Astrocyte (in vitro differentiated cells and primary cell): ENCODE measurements at regions not wholly inside any gene's neighbourhood (a gene's known extent, or its start where the extent isn't known, plus 50 kb on each side); places are given as distances from the start of the nearest gene placed in this dataset.

Experiments
- DNase-seq: peaks from one replicate; pipeline ENCODE4 v3.0.0-alpha.2; 2010; ENCODE audit warnings: low read depth
- FAIRE-seq: peaks from 2 replicates; lab custom pipeline; 2011; peaks lifted over from hg19 to GRCh38; lab: Jason Lieb, UNC
- H2AFZ ChIP-seq: 2 replicates; pipeline ENCODE4 v1.6.0; 2012; ENCODE audit warnings: low read depth, low read length, inconsistent platforms
- H3K27ac ChIP-seq: 2 replicates; pipeline ENCODE4 v1.5.1; 2011; ENCODE audit warnings: low read depth, low read length, inconsistent platforms
- H3K27me3 ChIP-seq: 2 replicates; pipeline ENCODE4 v1.6.0; 2011; ENCODE audit warnings: low read length, inconsistent platforms; ENCODE audit not compliant: insufficient read depth
- H3K36me3 ChIP-seq: 2 replicates; pipeline ENCODE4 v1.5.1; 2011; ENCODE audit warnings: low read length, inconsistent platforms; ENCODE audit not compliant: insufficient read depth
- H3K4me1 ChIP-seq: 2 replicates; pipeline ENCODE4 v1.5.1; 2011; ENCODE audit warnings: low read length, inconsistent platforms; ENCODE audit not compliant: insufficient read depth
- H3K4me2 ChIP-seq: 2 replicates; pipeline ENCODE4 v1.6.0; 2012; ENCODE audit warnings: low read length, inconsistent platforms
- H3K4me3 ChIP-seq: 2 replicates; pipeline ENCODE4 v1.5.1; 2011; ENCODE audit warnings: low read depth, mild to moderate bottlenecking, low read length, inconsistent platforms; ENCODE audit not compliant: insufficient read depth
- H3K79me2 ChIP-seq: 2 replicates; pipeline ENCODE4 v1.6.0; 2012; ENCODE audit warnings: mild to moderate bottlenecking, low read length, inconsistent platforms; ENCODE audit not compliant: insufficient read depth
- H3K9ac ChIP-seq: 2 replicates; pipeline ENCODE4 v1.6.0; 2012; ENCODE audit warnings: mild to moderate bottlenecking, low read length, inconsistent platforms
- H3K9me3 ChIP-seq: 2 replicates; pipeline ENCODE4 v1.5.1; 2012; ENCODE audit warnings: low read depth, mild to moderate bottlenecking, low read length, inconsistent platforms; ENCODE audit not compliant: insufficient read depth
- H4K20me1 ChIP-seq: 2 replicates; pipeline ENCODE4 v1.6.0; 2012; ENCODE audit warnings: low read length, inconsistent platforms; ENCODE audit not compliant: insufficient read depth
- H3K27ac Mint-ChIP-seq: one replicate; pipeline ENCODE4 v1.8.0; 2021; ENCODE audit warnings: mild to moderate bottlenecking, mixed read lengths; ENCODE audit not compliant: unreplicated experiment
- H3K27me3 Mint-ChIP-seq: one replicate; pipeline ENCODE4 v1.8.0; 2021; ENCODE audit warnings: low read depth, mixed read lengths; ENCODE audit not compliant: unreplicated experiment
- H3K36me3 Mint-ChIP-seq: one replicate; pipeline ENCODE4 v1.8.0; 2021; ENCODE audit warnings: low read depth, mixed read lengths; ENCODE audit not compliant: unreplicated experiment
- H3K4me1 Mint-ChIP-seq: one replicate; pipeline ENCODE4 v1.8.0; 2021; ENCODE audit warnings: low read depth, mixed read lengths; ENCODE audit not compliant: unreplicated experiment
- H3K4me3 Mint-ChIP-seq: one replicate; pipeline ENCODE4 v1.8.0; 2021; ENCODE audit warnings: mild to moderate bottlenecking, moderate library complexity, mixed read lengths; ENCODE audit not compliant: unreplicated experiment
- H3K9me3 Mint-ChIP-seq: one replicate; pipeline ENCODE4 v1.8.0; 2021; ENCODE audit warnings: mild to moderate bottlenecking, mixed read lengths; ENCODE audit not compliant: unreplicated experiment
- EZH2 ChIP-seq: IDR thresholded peaks from 2 replicates; pipeline ENCODE4 v1.6.1; 2012; ENCODE audit warnings: mild to moderate bottlenecking, low read length, inconsistent platforms; ENCODE audit not compliant: insufficient read depth
- TF ChIP-seq, protein P1 (sequence below): IDR thresholded peaks from 2 replicates; pipeline ENCODE4 v1.5.1; 2011; ENCODE audit warnings: low read depth, mild to moderate bottlenecking, inconsistent platforms, low read length, moderate library complexity; ENCODE audit not compliant: insufficient read depth

DNA sequence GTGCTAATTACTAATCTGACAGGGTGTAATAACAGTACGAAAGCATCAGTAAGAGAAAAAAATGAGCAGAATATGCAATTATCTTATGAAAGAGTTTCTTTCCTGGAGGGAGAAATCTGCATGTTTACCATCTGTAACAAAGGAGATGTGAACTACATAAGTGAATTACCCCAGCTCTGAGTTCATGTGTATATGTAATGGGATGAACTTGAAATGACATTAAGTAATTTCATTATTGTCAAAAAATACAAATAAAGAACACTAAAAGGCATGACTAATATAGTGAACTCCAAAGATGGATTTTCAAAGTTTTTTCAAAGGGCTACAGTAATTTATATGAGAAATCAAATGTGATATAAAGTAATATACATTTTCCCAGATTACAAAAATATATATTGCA lies 944.0 kb downstream of the MAT2B start:
- H3K9ac ChIP-seq = no peak overlapping the region
- H2AFZ ChIP-seq = no peak overlapping the region
- Mint-ChIP-seq H3K4me3 (no peak overlapping the region), H3K36me3 (no peaks in the 10 kb centered on the region), H3K9me3 (no peaks in the 10 kb centered on the region), H3K27ac (no peak overlapping the region), H3K4me1 (no peaks in the 10 kb centered on the region), H3K27me3 (no peaks in the 10 kb centered on the region)
- H4K20me1 ChIP-seq = no peaks in the 10 kb centered on the region
- TF ChIP-seq, protein P1, sequence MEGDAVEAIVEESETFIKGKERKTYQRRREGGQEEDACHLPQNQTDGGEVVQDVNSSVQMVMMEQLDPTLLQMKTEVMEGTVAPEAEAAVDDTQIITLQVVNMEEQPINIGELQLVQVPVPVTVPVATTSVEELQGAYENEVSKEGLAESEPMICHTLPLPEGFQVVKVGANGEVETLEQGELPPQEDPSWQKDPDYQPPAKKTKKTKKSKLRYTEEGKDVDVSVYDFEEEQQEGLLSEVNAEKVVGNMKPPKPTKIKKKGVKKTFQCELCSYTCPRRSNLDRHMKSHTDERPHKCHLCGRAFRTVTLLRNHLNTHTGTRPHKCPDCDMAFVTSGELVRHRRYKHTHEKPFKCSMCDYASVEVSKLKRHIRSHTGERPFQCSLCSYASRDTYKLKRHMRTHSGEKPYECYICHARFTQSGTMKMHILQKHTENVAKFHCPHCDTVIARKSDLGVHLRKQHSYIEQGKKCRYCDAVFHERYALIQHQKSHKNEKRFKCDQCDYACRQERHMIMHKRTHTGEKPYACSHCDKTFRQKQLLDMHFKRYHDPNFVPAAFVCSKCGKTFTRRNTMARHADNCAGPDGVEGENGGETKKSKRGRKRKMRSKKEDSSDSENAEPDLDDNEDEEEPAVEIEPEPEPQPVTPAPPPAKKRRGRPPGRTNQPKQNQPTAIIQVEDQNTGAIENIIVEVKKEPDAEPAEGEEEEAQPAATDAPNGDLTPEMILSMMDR = no peak
- no peak for TF ChIP-seq EZH2
- H3K79me2 ChIP-seq = no peaks in the 10 kb centered on the region
- no peaks in the 10 kb centered on the region for H3K9me3 ChIP-seq
- DNase-seq = no peak
- no peak overlapping the region for H3K4me3 ChIP-seq
- no peaks in the 10 kb centered on the region for H3K36me3 ChIP-seq
- no peak overlapping the region for H3K27ac ChIP-seq
- H3K27me3 ChIP-seq = no peaks in the 10 kb centered on the region
- no peak for FAIRE-seq
- no peak overlapping the region for H3K4me2 ChIP-seq
- no peaks in the 10 kb centered on the region for H3K4me1 ChIP-seq

DNA sequence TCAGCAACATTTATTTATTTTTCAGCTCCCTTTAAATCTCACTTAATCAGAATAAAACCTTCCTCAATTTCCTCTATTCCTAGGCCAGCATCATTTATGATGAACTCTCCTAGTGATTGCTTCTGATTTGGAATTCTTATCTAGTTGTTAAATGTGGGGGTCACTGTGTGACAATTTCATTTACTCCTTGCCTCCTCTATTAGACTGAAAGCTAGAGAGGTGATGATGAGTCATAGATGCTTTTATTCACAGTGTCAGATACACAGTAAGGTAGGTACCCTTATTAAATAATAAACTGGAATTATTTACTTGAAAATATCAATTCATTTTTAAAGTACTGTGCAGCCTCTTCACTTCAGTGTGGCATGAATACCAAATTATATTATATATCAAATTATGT lies 960.6 kb downstream of the MAT2B start:
- no peak overlapping the region for H3K4me3 Mint-ChIP-seq
- Histone ChIP-seq H2AFZ (no peak overlapping the region), H3K9ac (no peak overlapping the region), H4K20me1 (no peaks in the 10 kb centered on the region), H3K36me3 (no peaks in the 10 kb centered on the region), H3K4me1 (no peaks in the 10 kb centered on the region), H3K9me3 (no peaks in the 10 kb centered on the region), H3K27me3 (no peaks in the 10 kb centered on the region), H3K4me2 (no peak overlapping the region), H3K4me3 (no peak overlapping the region), H3K27ac (no peak overlapping the region), H3K79me2 (no peaks in the 10 kb centered on the region)
- no peaks in the 10 kb centered on the region for H3K27me3 Mint-ChIP-seq
- no peaks in the 10 kb centered on the region for H3K36me3 Mint-ChIP-seq
- H3K9me3 Mint-ChIP-seq = no peaks in the 10 kb centered on the region
- TF ChIP-seq EZH2 = no peak
- TF ChIP-seq, protein P1 = no peak
- no peaks in the 10 kb centered on the region for H3K4me1 Mint-ChIP-seq
- FAIRE-seq (no peak), DNase-seq (no peak)
- no peak overlapping the region for H3K27ac Mint-ChIP-seq

DNA sequence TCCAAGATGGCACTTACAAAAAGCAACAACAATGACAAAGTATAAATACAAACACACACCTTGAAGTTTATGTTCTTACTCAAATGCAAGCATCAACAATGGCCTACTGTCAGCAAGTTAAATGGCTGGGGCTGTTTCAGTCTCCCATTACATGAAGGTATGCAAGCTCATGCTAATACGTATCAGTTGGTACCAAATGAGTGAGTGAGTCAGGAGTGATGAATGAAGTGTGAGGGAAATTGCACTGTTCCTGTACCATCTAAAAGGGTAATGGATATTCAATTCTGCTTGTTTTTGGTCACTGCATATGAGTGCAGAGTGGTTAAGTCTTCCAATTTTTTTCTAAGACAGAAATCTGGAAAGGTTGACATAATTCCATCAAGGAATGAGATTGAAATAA lies 964.9 kb downstream of the MAT2B start:
- Histone ChIP-seq H4K20me1 (no peaks in the 10 kb centered on the region), H3K4me1 (no peaks in the 10 kb centered on the region), H3K27ac (no peak overlapping the region), H3K79me2 (no peaks in the 10 kb centered on the region), H3K4me2 (no peak overlapping the region), H2AFZ (no peak overlapping the region), H3K4me3 (no peak overlapping the region), H3K36me3 (no peaks in the 10 kb centered on the region), H3K9ac (no peak overlapping the region), H3K27me3 (no peaks in the 10 kb centered on the region), H3K9me3 (no peaks in the 10 kb centered on the region)
- Mint-ChIP-seq H3K36me3 (no peaks in the 10 kb centered on the region), H3K4me1 (no peaks in the 10 kb centered on the region), H3K4me3 (no peak overlapping the region), H3K27ac (no peak overlapping the region), H3K9me3 (no peaks in the 10 kb centered on the region), H3K27me3 (no peaks in the 10 kb centered on the region)
- no peak for TF ChIP-seq EZH2
- TF ChIP-seq, protein P1 = no peak
- FAIRE-seq = no peak
- peak; percentile 8 for DNase-seq
